ENCODE measurements at regions not wholly inside any gene's neighbourhood (a gene's known extent, or its start where the extent isn't known, plus 50 kb on each side); places are given as distances from the start of the nearest gene placed in this dataset.

DNA sequence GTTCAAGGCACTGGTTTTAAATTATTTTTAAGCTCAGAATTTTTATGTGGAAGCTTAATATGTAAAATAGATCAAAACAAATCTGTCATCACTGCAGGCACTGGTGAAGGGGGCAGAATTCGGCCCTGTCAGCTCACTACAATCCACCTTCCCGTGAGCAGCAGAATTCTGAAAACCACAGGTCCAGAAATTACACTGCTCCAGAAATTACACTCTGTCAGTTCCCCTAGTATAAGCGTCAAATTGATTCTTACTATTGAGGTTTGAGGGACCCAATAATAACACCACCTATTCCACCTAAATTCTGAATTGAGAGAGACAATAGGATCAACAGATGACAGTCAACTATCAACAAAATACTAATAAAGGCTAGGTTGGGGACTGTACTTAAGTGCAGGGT lies 245.5 kb downstream of the PHLDA1 start:
- TF ChIP-seq CBX5 (IDR thresholded peaks at IDR 0.05; ENCODE audit: borderline replicate concordance, low read depth) (no peak), RBM22 (IDR thresholded peaks at IDR 0.05; ENCODE audit: low read depth, low read length, poor library complexity, severe bottlenecking) (no peak), ATF3 (IDR thresholded peaks at IDR 0.05) (no peak), ATF3 (CRISPR knock-in tag; conservative IDR thresholded peaks at IDR 0.05) (no peak), BHLHE40 (IDR thresholded peaks at IDR 0.05; ENCODE audit: low read length) (no peak), RREB1 (CRISPR knock-in tag; IDR thresholded peaks at IDR 0.05) (no peak), KAT7 (CRISPR knock-in tag; IDR thresholded peaks at IDR 0.05; ENCODE audit: borderline replicate concordance) (no peak)
- TF ChIP-seq, protein P1, sequence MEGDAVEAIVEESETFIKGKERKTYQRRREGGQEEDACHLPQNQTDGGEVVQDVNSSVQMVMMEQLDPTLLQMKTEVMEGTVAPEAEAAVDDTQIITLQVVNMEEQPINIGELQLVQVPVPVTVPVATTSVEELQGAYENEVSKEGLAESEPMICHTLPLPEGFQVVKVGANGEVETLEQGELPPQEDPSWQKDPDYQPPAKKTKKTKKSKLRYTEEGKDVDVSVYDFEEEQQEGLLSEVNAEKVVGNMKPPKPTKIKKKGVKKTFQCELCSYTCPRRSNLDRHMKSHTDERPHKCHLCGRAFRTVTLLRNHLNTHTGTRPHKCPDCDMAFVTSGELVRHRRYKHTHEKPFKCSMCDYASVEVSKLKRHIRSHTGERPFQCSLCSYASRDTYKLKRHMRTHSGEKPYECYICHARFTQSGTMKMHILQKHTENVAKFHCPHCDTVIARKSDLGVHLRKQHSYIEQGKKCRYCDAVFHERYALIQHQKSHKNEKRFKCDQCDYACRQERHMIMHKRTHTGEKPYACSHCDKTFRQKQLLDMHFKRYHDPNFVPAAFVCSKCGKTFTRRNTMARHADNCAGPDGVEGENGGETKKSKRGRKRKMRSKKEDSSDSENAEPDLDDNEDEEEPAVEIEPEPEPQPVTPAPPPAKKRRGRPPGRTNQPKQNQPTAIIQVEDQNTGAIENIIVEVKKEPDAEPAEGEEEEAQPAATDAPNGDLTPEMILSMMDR (IDR thresholded peaks at IDR 0.05 in 2 of 3, conservative IDR thresholded peaks at IDR 0.05 in 1 of 3; ENCODE audit: insufficient read depth in 2 of 3, low read depth in 1 of 3, low read length in 3 of 3), result no peak
- TF ChIP-seq, protein P2, sequence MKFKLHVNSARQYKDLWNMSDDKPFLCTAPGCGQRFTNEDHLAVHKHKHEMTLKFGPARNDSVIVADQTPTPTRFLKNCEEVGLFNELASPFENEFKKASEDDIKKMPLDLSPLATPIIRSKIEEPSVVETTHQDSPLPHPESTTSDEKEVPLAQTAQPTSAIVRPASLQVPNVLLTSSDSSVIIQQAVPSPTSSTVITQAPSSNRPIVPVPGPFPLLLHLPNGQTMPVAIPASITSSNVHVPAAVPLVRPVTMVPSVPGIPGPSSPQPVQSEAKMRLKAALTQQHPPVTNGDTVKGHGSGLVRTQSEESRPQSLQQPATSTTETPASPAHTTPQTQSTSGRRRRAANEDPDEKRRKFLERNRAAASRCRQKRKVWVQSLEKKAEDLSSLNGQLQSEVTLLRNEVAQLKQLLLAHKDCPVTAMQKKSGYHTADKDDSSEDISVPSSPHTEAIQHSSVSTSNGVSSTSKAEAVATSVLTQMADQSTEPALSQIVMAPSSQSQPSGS (CRISPR knock-in tag; IDR thresholded peaks at IDR 0.05), result no peak
